ENCODE measurements at regions not wholly inside any gene's neighbourhood (a gene's known extent, or its start where the extent isn't known, plus 50 kb on each side); places are given as distances from the start of the nearest gene placed in this dataset.

DNA sequence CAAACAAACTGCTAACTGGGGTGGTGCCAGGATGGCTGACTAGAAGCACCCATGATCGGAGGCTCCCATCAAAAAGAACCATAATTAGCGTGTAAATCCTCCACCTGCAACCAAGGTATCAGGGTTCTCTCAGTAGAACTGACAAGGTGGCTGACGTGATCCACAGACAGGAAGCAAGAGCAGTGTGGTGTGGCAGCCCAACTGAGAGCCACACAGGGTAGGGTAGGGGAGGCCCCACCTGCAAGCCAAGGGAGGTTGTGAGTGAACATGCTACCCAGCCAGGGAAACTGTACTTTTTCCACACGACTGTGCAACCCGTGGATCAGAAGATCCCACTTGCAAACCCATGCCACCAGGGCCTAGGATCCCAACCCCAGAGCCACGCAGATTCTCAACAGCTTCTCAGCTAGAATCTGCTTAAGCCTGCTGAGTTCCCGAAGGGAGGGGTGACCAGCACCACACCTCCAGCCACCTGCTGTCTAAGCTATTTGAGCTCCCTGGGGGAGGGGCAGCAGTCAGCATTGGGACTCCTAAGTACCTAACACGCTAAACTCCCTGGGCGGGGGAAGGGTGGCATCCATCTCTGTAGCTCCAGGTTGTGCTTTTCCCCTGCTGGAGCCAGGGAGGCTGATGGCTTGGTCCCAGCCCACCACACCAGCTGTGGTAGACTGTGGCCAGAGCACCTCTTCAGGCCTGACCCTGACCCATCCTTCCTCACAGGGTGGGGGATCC is 425.1 kb downstream of the GPM6A start:
- TF ChIP-seq, protein P1, sequence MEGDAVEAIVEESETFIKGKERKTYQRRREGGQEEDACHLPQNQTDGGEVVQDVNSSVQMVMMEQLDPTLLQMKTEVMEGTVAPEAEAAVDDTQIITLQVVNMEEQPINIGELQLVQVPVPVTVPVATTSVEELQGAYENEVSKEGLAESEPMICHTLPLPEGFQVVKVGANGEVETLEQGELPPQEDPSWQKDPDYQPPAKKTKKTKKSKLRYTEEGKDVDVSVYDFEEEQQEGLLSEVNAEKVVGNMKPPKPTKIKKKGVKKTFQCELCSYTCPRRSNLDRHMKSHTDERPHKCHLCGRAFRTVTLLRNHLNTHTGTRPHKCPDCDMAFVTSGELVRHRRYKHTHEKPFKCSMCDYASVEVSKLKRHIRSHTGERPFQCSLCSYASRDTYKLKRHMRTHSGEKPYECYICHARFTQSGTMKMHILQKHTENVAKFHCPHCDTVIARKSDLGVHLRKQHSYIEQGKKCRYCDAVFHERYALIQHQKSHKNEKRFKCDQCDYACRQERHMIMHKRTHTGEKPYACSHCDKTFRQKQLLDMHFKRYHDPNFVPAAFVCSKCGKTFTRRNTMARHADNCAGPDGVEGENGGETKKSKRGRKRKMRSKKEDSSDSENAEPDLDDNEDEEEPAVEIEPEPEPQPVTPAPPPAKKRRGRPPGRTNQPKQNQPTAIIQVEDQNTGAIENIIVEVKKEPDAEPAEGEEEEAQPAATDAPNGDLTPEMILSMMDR (IDR thresholded peaks at IDR 0.05; ENCODE audit: low read depth, low read length, missing control alignments): no peak
- no peak for DNase-seq (ENCODE audit: extremely low read depth, low read depth)
- H3K4me3 ChIP-seq (replicated peaks; ENCODE audit: low read depth, low read length): no peak overlapping the region

DNA sequence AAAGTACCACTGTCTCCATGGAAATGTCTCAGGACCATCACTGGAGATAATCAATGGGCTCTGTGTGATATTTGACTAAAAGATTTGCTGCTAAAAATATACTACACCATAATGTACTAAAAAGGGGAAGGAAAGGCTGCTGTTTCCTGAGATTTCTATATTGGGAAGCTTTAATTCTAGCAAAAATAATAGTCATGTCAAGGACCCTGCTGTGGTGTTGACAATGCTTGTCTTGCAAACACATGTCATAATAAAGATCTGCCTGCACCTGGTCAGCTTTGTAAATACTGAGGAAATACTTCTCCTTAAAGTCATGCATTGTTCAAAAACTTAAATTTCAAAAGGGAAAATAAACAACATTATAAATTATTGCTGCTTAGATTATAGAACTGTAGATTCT is 417.9 kb downstream of the GPM6A start:
- H3K4me3 ChIP-seq (replicated peaks; ENCODE audit: low read depth, low read length): no peak overlapping the region
- TF ChIP-seq, protein P1 (IDR thresholded peaks at IDR 0.05; ENCODE audit: low read depth, low read length, missing control alignments): no peak
- no peak for DNase-seq (ENCODE audit: extremely low read depth, low read depth)

DNA sequence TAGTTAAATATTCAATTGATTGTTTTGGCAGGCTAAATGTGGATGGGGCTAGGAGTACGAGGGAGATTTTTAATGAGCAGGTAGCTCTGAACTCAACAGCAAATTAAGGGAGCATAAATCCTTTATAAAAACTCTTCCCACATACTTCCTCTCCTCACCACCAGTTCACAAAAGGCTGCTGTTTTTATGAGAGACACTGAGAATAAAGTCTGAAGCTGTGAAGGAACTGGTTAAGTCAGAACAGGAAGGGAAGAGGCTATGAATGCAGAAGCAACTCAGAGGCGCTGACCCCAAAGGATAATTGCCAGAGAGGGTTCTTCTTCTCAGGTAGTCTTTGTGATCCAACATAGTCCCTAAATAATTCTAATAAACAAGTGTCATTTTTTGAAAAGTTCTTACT is 406.1 kb downstream of the GPM6A start:
- TF ChIP-seq, protein P1 (IDR thresholded peaks at IDR 0.05; ENCODE audit: low read depth, low read length, missing control alignments): no peak
- no peak for DNase-seq (ENCODE audit: extremely low read depth, low read depth)

DNA sequence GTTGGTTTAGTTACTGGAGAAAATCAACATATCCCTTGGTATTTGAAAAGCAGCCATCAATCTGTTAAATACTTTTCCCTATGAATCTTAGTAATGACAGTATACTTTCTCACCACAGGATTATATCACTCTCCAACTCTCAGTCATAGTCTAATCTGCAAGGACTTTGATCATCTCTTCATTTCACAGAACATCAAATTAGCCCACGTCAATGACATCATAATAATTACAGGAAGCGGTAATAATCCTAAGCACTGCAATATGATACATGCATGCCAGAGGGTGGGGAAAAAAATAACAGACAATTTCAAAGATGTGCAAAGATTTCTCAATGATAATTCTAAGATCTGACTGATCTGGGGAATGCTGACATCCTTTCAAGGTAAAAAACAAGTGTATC is 404.1 kb downstream of the GPM6A start:
- TF ChIP-seq, protein P1 (IDR thresholded peaks at IDR 0.05; ENCODE audit: low read depth, low read length, missing control alignments): no peak

More for the DNA sequence above, 406.1 kb downstream of the GPM6A start:
- no peak overlapping the region for H3K4me3 ChIP-seq (replicated peaks; ENCODE audit: low read depth, low read length)

GRCh38 chr4:175411251-175411650 is 400.8 kb downstream of the GPM6A start:
- no peak for DNase-seq (ENCODE audit: extremely low read depth, low read depth)
- H3K4me3 ChIP-seq (replicated peaks; ENCODE audit: low read depth, low read length): no peak overlapping the region
- TF ChIP-seq, protein P1 (IDR thresholded peaks at IDR 0.05; ENCODE audit: low read depth, low read length, missing control alignments): no peak

More for the DNA sequence above, 404.1 kb downstream of the GPM6A start:
- no peak overlapping the region for H3K4me3 ChIP-seq (replicated peaks; ENCODE audit: low read depth, low read length)
- DNase-seq (ENCODE audit: extremely low read depth, low read depth): no peak

DNA sequence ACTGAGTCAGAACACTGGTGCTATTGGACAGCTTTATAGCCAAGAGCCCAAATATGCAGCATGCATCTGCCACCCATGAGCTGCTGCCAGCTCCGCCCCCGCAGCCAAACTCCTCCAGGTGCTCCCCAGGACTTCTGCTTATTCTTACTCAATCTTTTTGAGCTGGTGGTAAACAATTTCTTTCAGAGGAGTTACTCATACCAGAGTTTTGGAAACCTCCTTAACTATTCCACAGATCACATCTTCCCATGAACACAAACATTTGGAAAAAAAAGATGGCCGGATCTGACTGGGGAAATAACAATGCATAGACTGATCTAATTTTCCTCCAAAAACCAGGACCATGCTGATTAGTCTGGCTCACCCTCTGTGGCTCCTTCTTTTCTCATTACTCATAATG is 399.9 kb downstream of the GPM6A start:
- DNase-seq (ENCODE audit: extremely low read depth, low read depth): no peak
- TF ChIP-seq, protein P1 (IDR thresholded peaks at IDR 0.05; ENCODE audit: low read depth, low read length, missing control alignments): no peak
- H3K4me3 ChIP-seq (replicated peaks; ENCODE audit: low read depth, low read length): no peak overlapping the region

DNA sequence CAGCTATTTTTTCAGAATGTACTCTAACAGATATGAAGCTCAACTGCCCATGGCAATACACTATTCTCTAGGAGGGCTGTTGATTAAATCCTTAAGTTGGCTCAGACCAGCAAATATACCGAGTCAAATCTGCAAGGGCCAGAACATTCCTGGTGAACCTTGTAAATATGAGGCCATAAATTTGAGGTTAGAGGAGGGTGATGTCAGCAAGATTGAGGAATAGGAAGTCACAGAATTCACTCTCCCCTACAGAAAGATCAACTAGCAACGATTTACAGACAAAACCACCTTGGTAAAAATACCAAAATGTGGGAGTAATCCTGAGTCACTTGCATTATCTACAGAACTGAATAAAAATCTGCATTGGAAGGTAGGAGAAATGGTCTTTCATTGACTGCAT is 399.3 kb downstream of the GPM6A start:
- no peak overlapping the region for H3K4me3 ChIP-seq (replicated peaks; ENCODE audit: low read depth, low read length)
- no peak for DNase-seq (ENCODE audit: extremely low read depth, low read depth)
- TF ChIP-seq, protein P1 (IDR thresholded peaks at IDR 0.05; ENCODE audit: low read depth, low read length, missing control alignments): no peak
